ENCODE measurements at regions not wholly inside any gene's neighbourhood (a gene's known extent, or its start where the extent isn't known, plus 50 kb on each side); places are given as distances from the start of the nearest gene placed in this dataset.

GRCh38 chr19:32172566-32173160, 172.7 kb upstream of the ZNF507 start:
- TF ChIP-seq TCF12 (IDR thresholded peaks at IDR 0.05; ENCODE audit: low read depth) = no peak
- no peak for TF ChIP-seq USF1 (IDR thresholded peaks at IDR 0.05)
- no peak for TF ChIP-seq NFIC (IDR thresholded peaks at IDR 0.05)
- TF ChIP-seq FOXM1 (IDR thresholded peaks at IDR 0.05; ENCODE audit: borderline replicate concordance, low read depth) = no peak
- TF ChIP-seq EP300 (IDR thresholded peaks at IDR 0.05; ENCODE audit: borderline replicate concordance) = no peak
- no peak for TF ChIP-seq RAD21 (IDR thresholded peaks at IDR 0.05; ENCODE audit: low read depth)
- TF ChIP-seq TEAD4 (IDR thresholded peaks at IDR 0.05) = no peak
- TF ChIP-seq ZBTB7A (IDR thresholded peaks at IDR 0.05; ENCODE audit: low read depth) = no peak
- TF ChIP-seq TAF1 (IDR thresholded peaks at IDR 0.05; ENCODE audit: low read depth) = no peak
- no peak for TF ChIP-seq EGR1 (IDR thresholded peaks at IDR 0.05)
- TF ChIP-seq CREB1 (IDR thresholded peaks at IDR 0.05; ENCODE audit: low read depth) = no peak
- TF ChIP-seq MAX (IDR thresholded peaks at IDR 0.05) = no peak

GRCh38 chr19:32173836-32174235, 171.6 kb upstream of the ZNF507 start:
- TF ChIP-seq EP300 (IDR thresholded peaks at IDR 0.05; ENCODE audit: borderline replicate concordance) (no peak), YY1 (IDR thresholded peaks at IDR 0.05; ENCODE audit: low read depth) (no peak), ZBTB7A (IDR thresholded peaks at IDR 0.05; ENCODE audit: low read depth) (no peak), NFIC (IDR thresholded peaks at IDR 0.05) (no peak), FOXM1 (IDR thresholded peaks at IDR 0.05; ENCODE audit: borderline replicate concordance, low read depth) (no peak), TEAD4 (IDR thresholded peaks at IDR 0.05) (no peak), TAF1 (IDR thresholded peaks at IDR 0.05; ENCODE audit: low read depth) (no peak), RAD21 (IDR thresholded peaks at IDR 0.05; ENCODE audit: low read depth) (no peak), TCF12 (IDR thresholded peaks at IDR 0.05; ENCODE audit: low read depth) (no peak), EGR1 (IDR thresholded peaks at IDR 0.05) (no peak), REST (IDR thresholded peaks at IDR 0.05; ENCODE audit: low read depth) (no peak), CREB1 (IDR thresholded peaks at IDR 0.05; ENCODE audit: low read depth) (no peak), MAX (IDR thresholded peaks at IDR 0.05) (no peak), CEBPB (IDR thresholded peaks at IDR 0.05) (no peak), USF1 (IDR thresholded peaks at IDR 0.05) (no peak)

GRCh38 chr19:32174386-32175113, 170.9 kb upstream of the ZNF507 start:
- no peak for TF ChIP-seq TCF12 (IDR thresholded peaks at IDR 0.05; ENCODE audit: low read depth)
- TF ChIP-seq NFIC (IDR thresholded peaks at IDR 0.05) = no peak
- TF ChIP-seq ZBTB7A (IDR thresholded peaks at IDR 0.05; ENCODE audit: low read depth) = no peak
- TF ChIP-seq CREB1 (IDR thresholded peaks at IDR 0.05; ENCODE audit: low read depth) = no peak
- TF ChIP-seq EGR1 (IDR thresholded peaks at IDR 0.05) = no peak
- TF ChIP-seq RAD21 (IDR thresholded peaks at IDR 0.05; ENCODE audit: low read depth) = no peak
- TF ChIP-seq TEAD4 (IDR thresholded peaks at IDR 0.05) = no peak
- no peak for TF ChIP-seq YY1 (IDR thresholded peaks at IDR 0.05; ENCODE audit: low read depth)
- no peak for TF ChIP-seq REST (IDR thresholded peaks at IDR 0.05; ENCODE audit: low read depth)
- TF ChIP-seq MAX (IDR thresholded peaks at IDR 0.05) = no peak
- no peak for TF ChIP-seq FOXM1 (IDR thresholded peaks at IDR 0.05; ENCODE audit: borderline replicate concordance, low read depth)
- TF ChIP-seq EP300 (IDR thresholded peaks at IDR 0.05; ENCODE audit: borderline replicate concordance) = no peak
- TF ChIP-seq USF1 (IDR thresholded peaks at IDR 0.05) = no peak
- no peak for TF ChIP-seq CEBPB (IDR thresholded peaks at IDR 0.05)
- TF ChIP-seq TAF1 (IDR thresholded peaks at IDR 0.05; ENCODE audit: low read depth) = no peak

- TF ChIP-seq ZBTB7A (IDR thresholded peaks at IDR 0.05; ENCODE audit: low read depth) (no peak), EP300 (IDR thresholded peaks at IDR 0.05; ENCODE audit: borderline replicate concordance) (no peak), REST (IDR thresholded peaks at IDR 0.05; ENCODE audit: low read depth) (no peak), TEAD4 (IDR thresholded peaks at IDR 0.05) (no peak), RAD21 (IDR thresholded peaks at IDR 0.05; ENCODE audit: low read depth) (no peak), EGR1 (IDR thresholded peaks at IDR 0.05) (no peak), CEBPB (IDR thresholded peaks at IDR 0.05) (no peak), YY1 (IDR thresholded peaks at IDR 0.05; ENCODE audit: low read depth) (no peak), MAX (IDR thresholded peaks at IDR 0.05) (no peak), USF1 (IDR thresholded peaks at IDR 0.05) (no peak)
Measured at GRCh38 chr19:32176591-32176990, 168.8 kb upstream of the ZNF507 start.

Measured in Ishikawa (cell line).